Hepatocyte (in vitro differentiated cells): ENCODE measurements at regions not wholly inside any gene's neighbourhood (a gene's known extent, or its start where the extent isn't known, plus 50 kb on each side); places are given as distances from the start of the nearest gene placed in this dataset.

ENCODE experiments used
- DNase-seq: peaks from one replicate; pipeline ENCODE4 v3.0.0-alpha.2; 2016; ENCODE audit warnings: low spot score
- H2AFZ ChIP-seq: fragments of 200-600 bp; sonication (generic); 2 replicates; pipeline ENCODE4 v1.6.0; 2016; ENCODE audit warnings: antibody characterized with exemption, mild to moderate bottlenecking
- H3K27ac ChIP-seq: fragments of 200-600 bp; sonication (generic); 2 replicates; pipeline ENCODE4 v1.5.1; 2016; ENCODE audit warnings: mild to moderate bottlenecking
- H3K27me3 ChIP-seq: fragments of 200-600 bp; sonication (generic); 2 replicates; pipeline ENCODE4 v1.6.1; 2016
- H3K36me3 ChIP-seq: fragments of 200-600 bp; sonication (generic); replicated peaks from 2 replicates; pipeline ENCODE4 v1.5.1; 2016; ENCODE audit warnings: low read depth; ENCODE audit not compliant: insufficient read depth
- H3K4me1 ChIP-seq: fragments of 200-600 bp; sonication (generic); 2 replicates; pipeline ENCODE4 v1.5.1; 2016; ENCODE audit warnings: mild to moderate bottlenecking, moderate library complexity; ENCODE audit not compliant: insufficient read depth
- H3K4me2 ChIP-seq: fragments of 200-600 bp; sonication (generic); 2 replicates; pipeline ENCODE4 v1.6.0; 2016
- H3K4me3 ChIP-seq: fragments of 200-600 bp; sonication (generic); 2 replicates; pipeline ENCODE4 v1.5.1; 2016; ENCODE audit warnings: mild to moderate bottlenecking
- H3K79me2 ChIP-seq: fragments of 200-600 bp; sonication (generic); 2 replicates; pipeline ENCODE4 v1.6.0; 2017; ENCODE audit warnings: mild to moderate bottlenecking
- H3K9me2 ChIP-seq: fragments of 200-600 bp; sonication (generic); replicated peaks from 2 replicates; pipeline ENCODE4 v1.6.0; 2017; ENCODE audit warnings: mild to moderate bottlenecking; ENCODE audit not compliant: insufficient read depth
- H3K9me3 ChIP-seq: fragments of 200-600 bp; sonication (generic); 2 replicates; pipeline ENCODE4 v1.5.1; 2016; ENCODE audit warnings: low read depth, mild to moderate bottlenecking
- H4K20me1 ChIP-seq: fragments of 200-600 bp; sonication (generic); 2 replicates; pipeline ENCODE4 v1.6.0; 2016; ENCODE audit warnings: mild to moderate bottlenecking; ENCODE audit not compliant: insufficient read depth, poor library complexity, severe bottlenecking
- EZH2 ChIP-seq: fragments of 200-600 bp; sonication (generic); IDR thresholded peaks from 2 replicates; pipeline ENCODE4 v1.6.1; 2016; ENCODE audit warnings: antibody characterized with exemption, mild to moderate bottlenecking, borderline replicate concordance
- EZH2phosphoT487 ChIP-seq: fragments of 200-600 bp; sonication (generic); IDR thresholded peaks from one replicate; pipeline ENCODE4 v1.6.1; 2018; ENCODE audit warnings: antibody characterized with exemption, mild to moderate bottlenecking, low read depth, moderate library complexity; ENCODE audit not compliant: unreplicated experiment, severe bottlenecking
- WGBS: methylation state at CpG from one replicate; pipeline ENCODE4 v1.1.6; 2016; ENCODE audit warnings: low lambda C conversion rate; ENCODE audit errors: missing lambda C conversion rate; 5-methylcytosine and 5-hydroxymethylcytosine counted together
- TF ChIP-seq, protein P1 (sequence below): fragments of 200-600 bp; sonication (generic); IDR thresholded peaks from 2 replicates; pipeline ENCODE4 v1.5.1; 2016; ENCODE audit warnings: antibody characterized with exemption, mild to moderate bottlenecking; ENCODE audit not compliant: poor library complexity

DNA sequence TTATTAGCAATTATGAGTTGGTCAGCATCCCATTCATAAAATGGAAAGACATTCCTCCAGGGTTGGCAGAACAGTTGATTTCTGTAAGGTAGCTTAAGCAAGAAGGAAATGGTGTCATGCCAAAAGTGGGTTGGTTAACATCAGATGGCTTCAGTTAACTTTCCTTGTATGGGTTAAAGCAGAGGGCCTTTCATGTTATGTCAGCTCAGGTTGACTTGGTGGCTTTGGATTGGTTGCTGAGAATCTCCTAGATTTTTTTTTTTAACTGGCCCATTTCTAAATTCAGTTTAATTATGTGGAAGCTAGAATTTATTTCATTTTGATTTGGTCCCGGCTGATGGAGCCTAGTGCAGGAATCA lies 87.8 kb downstream of the BBS10 start:
- H4K20me1 ChIP-seq: no peaks in the 10 kb centered on the region
- H3K4me3 ChIP-seq: no peak overlapping the region
- H3K27me3 ChIP-seq: no peaks in the 10 kb centered on the region
- H2AFZ ChIP-seq: no peak overlapping the region
- H3K79me2 ChIP-seq: no peaks in the 10 kb centered on the region
- peaks cover 9% of the 10 kb centered on the region for H3K4me1 ChIP-seq
- no peak overlapping the region for H3K4me2 ChIP-seq
- TF ChIP-seq EZH2 (no peak), EZH2phosphoT487 (no peak)
- TF ChIP-seq, protein P1, sequence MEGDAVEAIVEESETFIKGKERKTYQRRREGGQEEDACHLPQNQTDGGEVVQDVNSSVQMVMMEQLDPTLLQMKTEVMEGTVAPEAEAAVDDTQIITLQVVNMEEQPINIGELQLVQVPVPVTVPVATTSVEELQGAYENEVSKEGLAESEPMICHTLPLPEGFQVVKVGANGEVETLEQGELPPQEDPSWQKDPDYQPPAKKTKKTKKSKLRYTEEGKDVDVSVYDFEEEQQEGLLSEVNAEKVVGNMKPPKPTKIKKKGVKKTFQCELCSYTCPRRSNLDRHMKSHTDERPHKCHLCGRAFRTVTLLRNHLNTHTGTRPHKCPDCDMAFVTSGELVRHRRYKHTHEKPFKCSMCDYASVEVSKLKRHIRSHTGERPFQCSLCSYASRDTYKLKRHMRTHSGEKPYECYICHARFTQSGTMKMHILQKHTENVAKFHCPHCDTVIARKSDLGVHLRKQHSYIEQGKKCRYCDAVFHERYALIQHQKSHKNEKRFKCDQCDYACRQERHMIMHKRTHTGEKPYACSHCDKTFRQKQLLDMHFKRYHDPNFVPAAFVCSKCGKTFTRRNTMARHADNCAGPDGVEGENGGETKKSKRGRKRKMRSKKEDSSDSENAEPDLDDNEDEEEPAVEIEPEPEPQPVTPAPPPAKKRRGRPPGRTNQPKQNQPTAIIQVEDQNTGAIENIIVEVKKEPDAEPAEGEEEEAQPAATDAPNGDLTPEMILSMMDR: no peak
- DNase-seq: no peak
- H3K9me3 ChIP-seq: no peaks in the 10 kb centered on the region
- WGBS: 100% methylated on average over 1 of the region's 1 CpG
- no peaks in the 10 kb centered on the region for H3K9me2 ChIP-seq
- H3K27ac ChIP-seq: peak overlapping the region; percentile 38
- H3K36me3 ChIP-seq: no peaks in the 10 kb centered on the region

DNA sequence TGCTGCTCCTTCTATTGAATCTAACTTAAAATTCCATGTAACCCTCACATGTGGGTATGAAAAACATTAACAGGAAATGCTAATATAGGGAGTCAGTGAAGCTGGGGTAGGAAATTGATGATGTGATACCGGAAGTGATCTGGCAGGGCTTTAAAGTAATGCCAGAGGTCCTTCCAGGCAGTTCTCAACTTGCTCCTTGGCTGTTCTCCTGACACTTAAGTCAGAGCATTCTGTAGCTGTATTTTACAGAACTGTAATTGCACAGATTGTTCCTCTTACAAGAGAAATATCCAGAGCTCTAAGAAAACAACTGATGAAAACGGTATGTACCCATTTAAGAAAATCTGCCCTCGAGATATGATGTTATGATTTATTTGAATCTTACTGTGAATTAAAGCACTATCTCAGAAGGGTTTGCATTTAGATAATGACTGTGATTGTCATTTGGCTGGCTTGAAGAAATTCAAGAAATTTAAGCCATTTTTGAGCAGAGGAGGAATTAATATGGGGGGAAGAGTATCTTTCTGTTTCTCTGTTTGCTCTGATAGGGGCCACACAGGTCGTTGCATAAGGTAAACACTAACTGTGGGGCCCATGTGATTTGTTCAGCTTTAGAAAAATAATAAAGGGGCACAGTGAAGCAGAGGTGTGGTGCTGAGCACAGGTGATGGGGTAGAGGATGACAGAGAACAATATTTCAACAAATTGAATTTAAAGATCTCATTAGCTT lies 88.4 kb downstream of the BBS10 start:
- Histone ChIP-seq H3K36me3 (no peaks in the 10 kb centered on the region), H3K9me3 (no peaks in the 10 kb centered on the region), H3K27me3 (no peaks in the 10 kb centered on the region), H3K79me2 (no peaks in the 10 kb centered on the region), H3K4me1 (peaks cover 9% of the 10 kb centered on the region), H3K27ac (peak overlapping the region; percentile 38), H4K20me1 (no peaks in the 10 kb centered on the region), H3K9me2 (no peaks in the 10 kb centered on the region), H3K4me2 (no peak overlapping the region), H2AFZ (no peak overlapping the region), H3K4me3 (no peak overlapping the region)
- 44% methylated on average over 4 of the region's 4 CpGs for WGBS
- DNase-seq: peak; percentile 16
- TF ChIP-seq EZH2: no peak
- TF ChIP-seq EZH2phosphoT487: no peak
- TF ChIP-seq, protein P1: no peak

DNA sequence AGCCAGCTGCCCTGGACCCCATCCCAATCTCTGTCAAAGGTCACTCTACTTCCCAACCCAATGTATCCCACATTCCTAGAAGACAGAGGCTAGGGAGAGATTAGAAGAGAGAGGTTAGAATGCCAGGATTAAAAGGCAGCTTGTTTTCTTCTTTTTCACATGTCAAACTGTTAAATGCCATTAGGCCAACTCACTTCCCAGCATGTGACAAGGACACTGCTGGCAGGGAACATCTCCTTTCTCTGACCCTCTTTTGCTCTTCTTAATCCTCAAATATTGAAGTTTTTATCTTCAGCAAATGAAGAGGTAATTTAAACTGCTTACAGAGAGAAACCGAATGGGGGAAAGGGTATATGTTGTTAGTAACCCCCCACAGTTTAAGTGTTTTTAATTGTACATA lies 89.1 kb downstream of the BBS10 start:
- DNase-seq: no peak
- Histone ChIP-seq H3K27ac (peak overlapping the region; percentile 36), H3K4me3 (no peak overlapping the region), H3K27me3 (no peaks in the 10 kb centered on the region), H2AFZ (no peak overlapping the region), H3K4me2 (no peak overlapping the region), H3K79me2 (no peaks in the 10 kb centered on the region), H3K9me2 (no peaks in the 10 kb centered on the region), H4K20me1 (no peaks in the 10 kb centered on the region), H3K4me1 (peaks cover 9% of the 10 kb centered on the region), H3K36me3 (no peaks in the 10 kb centered on the region), H3K9me3 (no peaks in the 10 kb centered on the region)
- TF ChIP-seq EZH2 (no peak), EZH2phosphoT487 (no peak)
- TF ChIP-seq, protein P1: no peak
- WGBS: 47% methylated on average over 1 of the region's 1 CpG
